Hepatocyte (in vitro differentiated cells): ENCODE measurements at regions not wholly inside any gene's neighbourhood (a gene's known extent, or its start where the extent isn't known, plus 50 kb on each side); places are given as distances from the start of the nearest gene placed in this dataset.

ENCODE experiments used
- EZH2 ChIP-seq: fragments of 200-600 bp; sonication (generic); IDR thresholded peaks from 2 replicates; pipeline ENCODE4 v1.6.1; 2016; ENCODE audit warnings: antibody characterized with exemption, mild to moderate bottlenecking, borderline replicate concordance
- EZH2phosphoT487 ChIP-seq: fragments of 200-600 bp; sonication (generic); IDR thresholded peaks from one replicate; pipeline ENCODE4 v1.6.1; 2018; ENCODE audit warnings: antibody characterized with exemption, mild to moderate bottlenecking, low read depth, moderate library complexity; ENCODE audit not compliant: unreplicated experiment, severe bottlenecking
- TF ChIP-seq, protein P1 (sequence below): fragments of 200-600 bp; sonication (generic); IDR thresholded peaks from 2 replicates; pipeline ENCODE4 v1.5.1; 2016; ENCODE audit warnings: antibody characterized with exemption, mild to moderate bottlenecking; ENCODE audit not compliant: poor library complexity

DNA sequence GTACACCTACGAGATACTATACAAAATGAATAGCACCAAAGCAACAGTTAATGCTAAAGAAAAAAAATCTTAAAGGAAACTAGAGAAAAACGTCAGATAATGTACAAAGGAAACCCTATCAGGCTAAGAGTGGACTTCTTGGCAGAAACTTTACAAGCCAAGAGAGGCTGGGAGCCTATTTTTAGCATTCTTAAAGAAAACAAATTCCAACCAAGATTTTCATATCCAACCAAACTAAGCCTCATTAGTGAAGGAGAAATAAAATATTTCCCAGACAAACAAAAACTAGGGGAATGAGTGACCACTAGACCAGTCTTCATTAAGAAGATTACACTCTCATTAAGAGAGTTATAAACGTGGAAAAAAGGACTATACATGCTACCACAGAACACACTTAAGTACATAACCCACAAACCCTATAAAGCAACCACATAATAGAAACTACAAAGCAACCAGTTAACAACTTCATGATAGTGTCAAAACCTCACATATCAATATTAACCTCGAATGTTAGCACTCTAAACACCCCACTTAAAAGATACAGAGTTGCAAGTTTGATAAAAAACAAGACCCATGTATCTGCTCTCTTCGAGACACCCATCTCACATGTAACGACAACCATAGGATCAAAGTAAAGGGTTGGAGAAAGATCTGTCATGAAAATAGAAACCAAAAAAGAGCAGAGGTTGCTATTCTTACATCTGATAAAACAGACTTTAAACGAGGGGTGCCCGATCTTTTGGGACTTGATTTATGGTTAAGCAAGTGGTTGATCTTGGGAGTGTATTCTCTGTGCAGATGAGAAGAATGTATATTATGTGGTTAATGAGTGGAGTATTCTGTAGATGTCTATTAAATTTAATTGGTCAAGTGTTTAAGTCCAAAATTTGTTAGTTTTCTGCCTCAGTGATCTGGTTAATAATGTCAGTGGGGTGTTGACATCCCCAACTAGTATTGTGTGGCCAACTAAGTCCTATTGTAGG, 1301.4 kb downstream of the PLA2G4A start:
- TF ChIP-seq, protein P1, sequence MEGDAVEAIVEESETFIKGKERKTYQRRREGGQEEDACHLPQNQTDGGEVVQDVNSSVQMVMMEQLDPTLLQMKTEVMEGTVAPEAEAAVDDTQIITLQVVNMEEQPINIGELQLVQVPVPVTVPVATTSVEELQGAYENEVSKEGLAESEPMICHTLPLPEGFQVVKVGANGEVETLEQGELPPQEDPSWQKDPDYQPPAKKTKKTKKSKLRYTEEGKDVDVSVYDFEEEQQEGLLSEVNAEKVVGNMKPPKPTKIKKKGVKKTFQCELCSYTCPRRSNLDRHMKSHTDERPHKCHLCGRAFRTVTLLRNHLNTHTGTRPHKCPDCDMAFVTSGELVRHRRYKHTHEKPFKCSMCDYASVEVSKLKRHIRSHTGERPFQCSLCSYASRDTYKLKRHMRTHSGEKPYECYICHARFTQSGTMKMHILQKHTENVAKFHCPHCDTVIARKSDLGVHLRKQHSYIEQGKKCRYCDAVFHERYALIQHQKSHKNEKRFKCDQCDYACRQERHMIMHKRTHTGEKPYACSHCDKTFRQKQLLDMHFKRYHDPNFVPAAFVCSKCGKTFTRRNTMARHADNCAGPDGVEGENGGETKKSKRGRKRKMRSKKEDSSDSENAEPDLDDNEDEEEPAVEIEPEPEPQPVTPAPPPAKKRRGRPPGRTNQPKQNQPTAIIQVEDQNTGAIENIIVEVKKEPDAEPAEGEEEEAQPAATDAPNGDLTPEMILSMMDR, result no peak
- TF ChIP-seq EZH2phosphoT487 (no peak), EZH2 (no peak)
